Heart left ventricle (tissue), 13 donors: ENCODE measurements at regions not wholly inside any gene's neighbourhood (a gene's known extent, or its start where the extent isn't known, plus 50 kb on each side); places are given as distances from the start of the nearest gene placed in this dataset.

Experiments used
- CTCF ChIP-seq, 12 donors: fragments of 200-600 bp; sonication (generic) in 4 of 12; IDR thresholded peaks; one replicate each; pipeline versions ENCODE4 v1.5.0 to v1.8.0; 2018 to 2022; ENCODE audit warnings: antibody characterized with exemption in 12 of 12, mild to moderate bottlenecking in 5 of 12
- POLR2A ChIP-seq, 2 donors: fragments of 450-650 bp; IDR thresholded peaks; one replicate each; pipeline ENCODE4 v1.6.1; 2017; ENCODE audit warnings: antibody characterized with exemption in 2 of 2, mild to moderate bottlenecking in 2 of 2, moderate library complexity in 2 of 2
- donor health status: ischemic (EF 13 %, LVEDD 7.1; RV severe dilation, severe dysfunction).
- donor health status: DM: no; HTN: yes; CAD: no.
- donor health status: DM: no; HTN: no; CAD: no.
- donor health status: ischemic (EF 25% LVEDD 6.9; RV normal size, moderate dysfunction).
- donor health status: ischemic (EF 25% LVEDD 5.7; RV mildly dilated, moderate dysfunction).
- donor health status: ischemic (EF 35%, LVEDD 5.7; RV mildly dilated, moderate dysfunction).
- donor health status: nonischemic (EF 11% LVEDD 7.7; RV severe dilation, severe dysfunction).
- donor health status: DM: yes; HTN: yes; CAD: no.
- donor health status: PGD.
- donor health status: ischemic (EF 29% LVEDD 5.4; RV normal size, mild dysfunction).
- donor health status: nonischemic (EF 23%, LVEDD 6.1; RV moderate dilation, normal function).

- TF ChIP-seq POLR2A (IDR thresholded peaks at IDR 0.05) = no peak
- TF ChIP-seq CTCF (IDR thresholded peaks at IDR 0.05) = no peak
Observed at GRCh38 chr2:180927030-180927686, 53.2 kb upstream of the UBE2E3 start.
